ENCODE measurements at regions not wholly inside any gene's neighbourhood (a gene's known extent, or its start where the extent isn't known, plus 50 kb on each side); places are given as distances from the start of the nearest gene placed in this dataset.

DNA sequence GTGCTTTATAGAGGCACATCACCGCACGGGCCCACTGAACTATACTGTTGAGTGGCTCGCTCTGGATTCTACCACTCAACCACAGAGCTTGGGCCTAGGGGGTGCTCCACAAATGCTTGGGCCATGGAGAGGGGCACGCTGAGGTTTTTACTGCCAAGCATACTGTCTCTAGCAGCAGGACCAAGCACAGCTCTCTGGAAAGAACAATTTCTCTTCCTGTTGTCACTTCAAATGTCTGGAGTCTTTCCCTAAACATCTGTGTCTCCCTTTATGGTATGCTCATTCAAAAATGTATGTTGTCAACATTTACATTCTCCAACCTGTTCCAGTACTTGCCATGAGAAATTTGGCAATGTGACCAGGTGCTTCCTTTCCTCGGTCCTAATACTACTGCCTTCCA, 114.7 kb upstream of the TPM1 start:
- TF ChIP-seq EZH2 (IDR thresholded peaks at IDR 0.05; ENCODE audit: insufficient read depth, low read length), result no peak
- TF ChIP-seq, protein P1, sequence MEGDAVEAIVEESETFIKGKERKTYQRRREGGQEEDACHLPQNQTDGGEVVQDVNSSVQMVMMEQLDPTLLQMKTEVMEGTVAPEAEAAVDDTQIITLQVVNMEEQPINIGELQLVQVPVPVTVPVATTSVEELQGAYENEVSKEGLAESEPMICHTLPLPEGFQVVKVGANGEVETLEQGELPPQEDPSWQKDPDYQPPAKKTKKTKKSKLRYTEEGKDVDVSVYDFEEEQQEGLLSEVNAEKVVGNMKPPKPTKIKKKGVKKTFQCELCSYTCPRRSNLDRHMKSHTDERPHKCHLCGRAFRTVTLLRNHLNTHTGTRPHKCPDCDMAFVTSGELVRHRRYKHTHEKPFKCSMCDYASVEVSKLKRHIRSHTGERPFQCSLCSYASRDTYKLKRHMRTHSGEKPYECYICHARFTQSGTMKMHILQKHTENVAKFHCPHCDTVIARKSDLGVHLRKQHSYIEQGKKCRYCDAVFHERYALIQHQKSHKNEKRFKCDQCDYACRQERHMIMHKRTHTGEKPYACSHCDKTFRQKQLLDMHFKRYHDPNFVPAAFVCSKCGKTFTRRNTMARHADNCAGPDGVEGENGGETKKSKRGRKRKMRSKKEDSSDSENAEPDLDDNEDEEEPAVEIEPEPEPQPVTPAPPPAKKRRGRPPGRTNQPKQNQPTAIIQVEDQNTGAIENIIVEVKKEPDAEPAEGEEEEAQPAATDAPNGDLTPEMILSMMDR (IDR thresholded peaks at IDR 0.05; ENCODE audit: insufficient read depth, low read depth, low read length), result no peak
- H3K4me1 Mint-ChIP-seq (ENCODE audit: low read depth, unreplicated experiment), result peaks cover 47% of the 10 kb centered on the region

DNA sequence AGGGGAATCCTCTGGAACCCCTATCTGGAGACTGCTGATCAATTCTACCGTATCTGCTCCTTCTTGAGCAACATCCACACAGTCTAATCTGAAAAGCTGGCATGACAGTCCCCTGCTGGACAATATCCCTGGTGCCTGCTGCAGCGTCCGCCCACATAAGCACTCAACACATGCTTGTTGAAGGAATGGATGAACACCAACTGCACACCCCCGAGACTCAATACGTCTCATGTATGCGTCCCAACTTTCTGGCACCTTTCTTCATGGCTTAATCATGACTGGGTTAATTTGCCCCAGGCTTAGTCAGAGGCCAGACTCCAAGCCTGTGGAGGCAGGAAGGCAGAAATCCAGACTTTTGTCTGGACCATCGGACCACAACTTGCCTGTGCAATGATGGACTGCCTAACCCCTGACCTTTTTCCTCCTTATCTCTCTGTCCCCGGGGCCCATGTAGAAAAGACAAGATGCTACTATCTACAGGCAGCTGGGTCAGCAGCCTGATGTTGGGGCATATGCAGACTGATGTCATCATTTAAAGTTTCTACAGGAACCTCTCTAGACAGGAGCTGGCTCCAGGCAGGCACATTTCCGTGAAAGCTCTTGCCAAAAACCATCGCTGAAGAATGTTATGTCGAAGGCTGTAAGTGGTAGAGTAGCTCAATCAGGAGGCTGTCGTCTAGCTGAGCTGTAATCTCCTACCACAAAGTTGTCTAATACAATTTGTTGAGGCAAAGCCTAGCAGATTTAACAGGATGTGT, 114.1 kb upstream of the TPM1 start:
- H3K79me2 ChIP-seq (ENCODE audit: insufficient read depth, low read length), result no peaks in the 10 kb centered on the region
- H3K4me3 Mint-ChIP-seq (ENCODE audit: unreplicated experiment), result no peak overlapping the region
- H3K4me3 ChIP-seq (ENCODE audit: insufficient read depth, low read depth, low read length), result no peak overlapping the region
- peaks cover 2% of the 10 kb centered on the region for H3K36me3 Mint-ChIP-seq (ENCODE audit: low read depth, unreplicated experiment)
- no peaks in the 10 kb centered on the region for H3K27me3 ChIP-seq (ENCODE audit: insufficient read depth, low read length)
- H2AFZ ChIP-seq (ENCODE audit: low read depth, low read length), result no peak overlapping the region
- peak overlapping the region; percentile 96 for H3K27ac Mint-ChIP-seq (ENCODE audit: unreplicated experiment)
- no peaks in the 10 kb centered on the region for H3K9me3 ChIP-seq (ENCODE audit: insufficient read depth, low read depth, low read length)
- H3K4me1 Mint-ChIP-seq (ENCODE audit: low read depth, unreplicated experiment), result peaks cover 50% of the 10 kb centered on the region
- no peak for TF ChIP-seq EZH2 (IDR thresholded peaks at IDR 0.05; ENCODE audit: insufficient read depth, low read length)
- TF ChIP-seq, protein P1 (IDR thresholded peaks at IDR 0.05; ENCODE audit: insufficient read depth, low read depth, low read length), result peak; percentile 54
- DNase-seq (ENCODE audit: low read depth) (peak; percentile 100), FAIRE-seq (peak; percentile 96)
- peak overlapping the region; percentile 97 for H3K27ac ChIP-seq (ENCODE audit: low read depth, low read length)
- H3K4me2 ChIP-seq (ENCODE audit: low read length), result peak overlapping the region; percentile 78
- no peaks in the 10 kb centered on the region for H3K27me3 Mint-ChIP-seq (ENCODE audit: low read depth, unreplicated experiment)
- H3K36me3 ChIP-seq (ENCODE audit: insufficient read depth, low read length), result no peaks in the 10 kb centered on the region
- no peaks in the 10 kb centered on the region for H4K20me1 ChIP-seq (ENCODE audit: insufficient read depth, low read length)
- no peaks in the 10 kb centered on the region for H3K9me3 Mint-ChIP-seq (ENCODE audit: unreplicated experiment)
- H3K4me1 ChIP-seq (ENCODE audit: insufficient read depth, low read length), result peaks cover 40% of the 10 kb centered on the region
- peak overlapping the region; percentile 79 for H3K9ac ChIP-seq (ENCODE audit: low read length)

More for the DNA sequence above, 114.7 kb upstream of the TPM1 start:
- H4K20me1 ChIP-seq (ENCODE audit: insufficient read depth, low read length), result no peaks in the 10 kb centered on the region
- H3K4me3 ChIP-seq (ENCODE audit: insufficient read depth, low read depth, low read length), result no peak overlapping the region
- H3K27me3 ChIP-seq (ENCODE audit: insufficient read depth, low read length), result no peaks in the 10 kb centered on the region
- peak; percentile 56 for FAIRE-seq
- H3K9ac ChIP-seq (ENCODE audit: low read length), result peak overlapping the region; percentile 79
- no peaks in the 10 kb centered on the region for H3K9me3 Mint-ChIP-seq (ENCODE audit: unreplicated experiment)
- H3K4me3 Mint-ChIP-seq (ENCODE audit: unreplicated experiment), result no peak overlapping the region
- no peak overlapping the region for H2AFZ ChIP-seq (ENCODE audit: low read depth, low read length)
- H3K27ac Mint-ChIP-seq (ENCODE audit: unreplicated experiment), result peak overlapping the region; percentile 96
- H3K79me2 ChIP-seq (ENCODE audit: insufficient read depth, low read length), result no peaks in the 10 kb centered on the region
- peaks cover 34% of the 10 kb centered on the region for H3K4me1 ChIP-seq (ENCODE audit: insufficient read depth, low read length)
- no peaks in the 10 kb centered on the region for H3K9me3 ChIP-seq (ENCODE audit: insufficient read depth, low read depth, low read length)
- H3K36me3 Mint-ChIP-seq (ENCODE audit: low read depth, unreplicated experiment), result peaks cover 2% of the 10 kb centered on the region
- DNase-seq (ENCODE audit: low read depth), result no peak
- no peaks in the 10 kb centered on the region for H3K36me3 ChIP-seq (ENCODE audit: insufficient read depth, low read length)
- H3K4me2 ChIP-seq (ENCODE audit: low read length), result peak overlapping the region; percentile 78
- peak overlapping the region; percentile 97 for H3K27ac ChIP-seq (ENCODE audit: low read depth, low read length)
- no peaks in the 10 kb centered on the region for H3K27me3 Mint-ChIP-seq (ENCODE audit: low read depth, unreplicated experiment)

DNA sequence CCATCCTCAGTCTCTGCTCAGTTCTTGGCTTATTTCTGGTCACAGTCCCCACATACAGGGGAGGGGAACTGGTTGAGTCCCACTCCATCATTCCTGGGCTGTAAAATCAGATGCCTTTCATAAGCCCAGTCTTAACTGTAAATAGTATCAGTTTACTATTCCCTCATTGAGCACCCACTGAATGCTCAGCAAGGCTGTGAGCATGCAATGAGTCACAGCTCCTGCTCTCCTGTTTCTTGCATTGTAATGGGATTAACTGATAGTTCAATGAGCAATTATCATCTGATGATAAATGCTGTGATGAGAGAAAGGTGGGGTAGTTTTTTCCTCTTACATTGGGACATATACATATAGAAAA, 113.6 kb upstream of the TPM1 start:
- H3K4me3 Mint-ChIP-seq (ENCODE audit: unreplicated experiment), result peak overlapping the region; percentile 17

More for the DNA sequence above, 113.6 kb upstream of the TPM1 start:
- H3K9me3 ChIP-seq (ENCODE audit: insufficient read depth, low read depth, low read length), result no peaks in the 10 kb centered on the region
- no peak overlapping the region for H2AFZ ChIP-seq (ENCODE audit: low read depth, low read length)
- no peak for DNase-seq (ENCODE audit: low read depth)
- TF ChIP-seq, protein P1 (IDR thresholded peaks at IDR 0.05; ENCODE audit: insufficient read depth, low read depth, low read length), result no peak
- no peak for TF ChIP-seq EZH2 (IDR thresholded peaks at IDR 0.05; ENCODE audit: insufficient read depth, low read length)
- peak overlapping the region; percentile 97 for H3K27ac ChIP-seq (ENCODE audit: low read depth, low read length)
- H3K4me2 ChIP-seq (ENCODE audit: low read length), result peak overlapping the region; percentile 78
- peaks cover 2% of the 10 kb centered on the region for H3K36me3 Mint-ChIP-seq (ENCODE audit: low read depth, unreplicated experiment)
- H3K27me3 Mint-ChIP-seq (ENCODE audit: low read depth, unreplicated experiment), result no peaks in the 10 kb centered on the region
- H3K79me2 ChIP-seq (ENCODE audit: insufficient read depth, low read length), result no peaks in the 10 kb centered on the region
- peaks cover 46% of the 10 kb centered on the region for H3K4me1 ChIP-seq (ENCODE audit: insufficient read depth, low read length)
- no peaks in the 10 kb centered on the region for H3K27me3 ChIP-seq (ENCODE audit: insufficient read depth, low read length)
- no peaks in the 10 kb centered on the region for H3K36me3 ChIP-seq (ENCODE audit: insufficient read depth, low read length)
- peak overlapping the region; percentile 79 for H3K9ac ChIP-seq (ENCODE audit: low read length)
- no peaks in the 10 kb centered on the region for H4K20me1 ChIP-seq (ENCODE audit: insufficient read depth, low read length)
- no peaks in the 10 kb centered on the region for H3K9me3 Mint-ChIP-seq (ENCODE audit: unreplicated experiment)
- peaks cover 52% of the 10 kb centered on the region for H3K4me1 Mint-ChIP-seq (ENCODE audit: low read depth, unreplicated experiment)
- peak overlapping the region; percentile 96 for H3K27ac Mint-ChIP-seq (ENCODE audit: unreplicated experiment)
- no peak overlapping the region for H3K4me3 ChIP-seq (ENCODE audit: insufficient read depth, low read depth, low read length)
- no peak for FAIRE-seq
